Testis (tissue), 2 donors: ENCODE measurements at regions not wholly inside any gene's neighbourhood (a gene's known extent, or its start where the extent isn't known, plus 50 kb on each side); places are given as distances from the start of the nearest gene placed in this dataset.

ENCODE experiments used
- DNase-seq: peaks from one replicate; pipeline ENCODE4 v3.0.0-alpha.2; 2019
- H3K27ac ChIP-seq, 2 donors: fragments of 200-600 bp; sonication (generic); one replicate each; pipeline ENCODE4 v1.5.1; 2019
- H3K27me3 ChIP-seq: fragments of 200-600 bp; sonication (generic); one replicate; pipeline ENCODE4 v1.5.1; 2019
- H3K36me3 ChIP-seq: fragments of 200-600 bp; sonication (generic); one replicate; pipeline ENCODE4 v1.5.1; 2017; ENCODE audit warnings: low read depth; ENCODE audit errors: missing control alignments
- H3K4me1 ChIP-seq: fragments of 200-600 bp; sonication (generic); one replicate; pipeline ENCODE4 v1.5.1; 2019
- H3K4me3 ChIP-seq, 2 donors: fragments of 200-600 bp; sonication (generic); one replicate each; pipeline ENCODE4 v1.5.1; 2017 to 2019
- H3K9me3 ChIP-seq: fragments of 200-600 bp; sonication (generic); one replicate; pipeline ENCODE4 v1.5.1; 2017
- CTCF ChIP-seq, 3 experiments: fragments of 450-650 bp in 2 of 3; fragments of 200-600 bp in 1 of 3; sonication (generic) in 1 of 3; IDR thresholded peaks; one replicate each; pipeline ENCODE4 v1.5.1; 2016 to 2019; ENCODE audit warnings: antibody characterized with exemption in 3 of 3, mild to moderate bottlenecking in 2 of 3, moderate library complexity in 1 of 3
- POLR2A ChIP-seq: fragments of 450-650 bp; IDR thresholded peaks from one replicate; pipeline ENCODE4 v1.6.1; 2017; ENCODE audit warnings: antibody characterized with exemption, mild to moderate bottlenecking, moderate library complexity
- WGBS, 2 donors: methylation state at CpG; one replicate each; pipeline ENCODE4 v1.1.5; 2018; 5-methylcytosine and 5-hydroxymethylcytosine counted together
- intact Hi-C: fragments of 100-400 bp; cut with DNase I; formaldehyde crosslinking; loops from one replicate; pipeline ENCODE4 v1.15.1; 2023; ENCODE audit warnings: low total_unique reads

DNA sequence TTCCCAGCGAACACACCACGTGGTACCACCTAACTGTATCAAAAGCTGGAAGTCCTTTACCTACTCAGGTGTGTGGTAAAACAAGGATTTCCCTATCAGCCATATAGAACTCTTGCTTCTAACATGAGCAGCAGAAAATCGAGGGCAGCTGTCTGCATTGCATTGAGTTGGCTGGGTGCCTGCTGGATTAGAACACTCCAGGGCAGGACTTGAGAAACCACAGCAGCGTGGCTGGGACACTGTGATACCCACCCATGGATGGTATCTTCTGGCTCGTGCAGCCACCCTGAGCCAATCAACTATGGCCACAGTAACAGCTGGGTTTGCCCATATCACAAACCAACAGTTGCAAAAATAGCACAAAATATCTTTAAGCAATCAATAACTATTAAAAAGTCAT lies 188.3 kb downstream of the FBXO15 start:
- H3K27me3 ChIP-seq, result no peaks in the 10 kb centered on the region
- no peaks in the 10 kb centered on the region for H3K9me3 ChIP-seq
- intact Hi-C loops, result no loop called here
- 60 to 67% methylated on average over 5 of the region's 5 CpGs for WGBS, 2 donors
- H3K27ac ChIP-seq, result no peak overlapping the region
- DNase-seq, result no peak
- no peaks in the 10 kb centered on the region for H3K4me1 ChIP-seq
- no peaks in the 10 kb centered on the region for H3K36me3 ChIP-seq
- TF ChIP-seq POLR2A, result no peak
- TF ChIP-seq CTCF (IDR thresholded peaks at IDR 0.05), result no peak
- H3K4me3 ChIP-seq, result no peak overlapping the region

- TF ChIP-seq POLR2A (no peak), CTCF (IDR thresholded peaks at IDR 0.05) (no peak)
- H3K36me3 ChIP-seq, result no peaks in the 10 kb centered on the region
- WGBS, 2 donors, result 63 to 74% methylated on average over 4 of the region's 4 CpGs
- intact Hi-C loops, result no loop called here
- H3K4me1 ChIP-seq, result no peaks in the 10 kb centered on the region
- H3K27ac ChIP-seq, result no peak overlapping the region
- no peak for DNase-seq
- H3K9me3 ChIP-seq, result no peaks in the 10 kb centered on the region
- H3K4me3 ChIP-seq, result no peak overlapping the region
- H3K27me3 ChIP-seq, result no peaks in the 10 kb centered on the region
Observed at GRCh38 chr18:73954268-73954667, 193.4 kb downstream of the FBXO15 start.

- Histone ChIP-seq H3K9me3 (no peaks in the 10 kb centered on the region), H3K27me3 (no peaks in the 10 kb centered on the region), H3K36me3 (no peaks in the 10 kb centered on the region), H3K4me3 (no peak overlapping the region), H3K27ac (no peak overlapping the region), H3K4me1 (no peaks in the 10 kb centered on the region)
- 61 to 66% methylated on average over 7 of the region's 7 CpGs for WGBS, 2 donors
- intact Hi-C loops, result no loop called here
- TF ChIP-seq CTCF (IDR thresholded peaks at IDR 0.05) (no peak), POLR2A (no peak)
- no peak for DNase-seq
Observed at GRCh38 chr18:73952296-73952946, 195.2 kb downstream of the FBXO15 start.

GRCh38 chr18:73950116-73950700 lies 197.4 kb downstream of the FBXO15 start:
- Histone ChIP-seq H3K9me3 (no peaks in the 10 kb centered on the region), H3K4me1 (no peaks in the 10 kb centered on the region), H3K4me3 (no peak overlapping the region), H3K36me3 (no peaks in the 10 kb centered on the region), H3K27me3 (no peaks in the 10 kb centered on the region), H3K27ac (no peak overlapping the region)
- 88 to 90% methylated on average over 2 of the region's 2 CpGs for WGBS, 2 donors
- DNase-seq, result no peak
- intact Hi-C loops, result no loop called here
- no peak for TF ChIP-seq CTCF (IDR thresholded peaks at IDR 0.05)
- no peak for TF ChIP-seq POLR2A

DNA sequence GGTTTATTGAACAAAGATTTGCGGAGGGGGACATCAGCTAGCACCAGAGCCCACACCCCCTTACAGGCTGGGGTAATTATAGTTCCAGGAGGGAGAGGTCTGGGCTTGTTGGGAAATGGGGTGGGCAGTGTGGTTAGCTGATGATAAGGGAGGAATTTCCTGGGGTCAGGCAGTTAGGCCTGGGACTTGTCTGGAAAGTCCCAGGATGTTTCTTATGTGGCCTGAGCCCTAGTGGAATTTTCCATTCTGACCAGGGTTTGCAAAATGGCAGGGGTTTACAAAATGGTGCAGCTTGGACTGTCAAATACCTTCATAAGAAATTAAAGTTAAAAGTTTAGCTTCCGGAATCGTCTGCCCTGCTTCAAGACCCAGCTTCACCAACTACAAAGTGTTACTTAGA lies 199.1 kb downstream of the FBXO15 start:
- Histone ChIP-seq H3K36me3 (no peaks in the 10 kb centered on the region), H3K4me3 (no peak overlapping the region), H3K4me1 (no peaks in the 10 kb centered on the region), H3K27me3 (no peaks in the 10 kb centered on the region), H3K27ac (no peak overlapping the region), H3K9me3 (no peaks in the 10 kb centered on the region)
- no peak for TF ChIP-seq CTCF (IDR thresholded peaks at IDR 0.05)
- TF ChIP-seq POLR2A, result no peak
- intact Hi-C loops, result no loop called here
- 86 to 93% methylated on average over 3 of the region's 3 CpGs for WGBS, 2 donors
- no peak for DNase-seq
